Esophagus squamous epithelium (tissue), 4 donors: ENCODE measurements at regions not wholly inside any gene's neighbourhood (a gene's known extent, or its start where the extent isn't known, plus 50 kb on each side); places are given as distances from the start of the nearest gene placed in this dataset.

Experiments used
- POLR2A ChIP-seq, 4 donors: fragments of 450-650 bp; IDR thresholded peaks; one replicate each; pipeline ENCODE4 v1.6.1; 2017; ENCODE audit warnings: antibody characterized with exemption in 4 of 4, mild to moderate bottlenecking in 4 of 4, moderate library complexity in 3 of 4
- TF ChIP-seq, protein P1 (sequence below), 6 experiments: fragments of 450-650 bp in 4 of 6; fragments of 200-600 bp in 2 of 6; sonication (generic) in 2 of 6; IDR thresholded peaks; one replicate each; pipeline ENCODE4 v1.5.1; 2016 to 2019; ENCODE audit warnings: antibody characterized with exemption in 6 of 6, mild to moderate bottlenecking in 4 of 6, moderate library complexity in 4 of 6

DNA sequence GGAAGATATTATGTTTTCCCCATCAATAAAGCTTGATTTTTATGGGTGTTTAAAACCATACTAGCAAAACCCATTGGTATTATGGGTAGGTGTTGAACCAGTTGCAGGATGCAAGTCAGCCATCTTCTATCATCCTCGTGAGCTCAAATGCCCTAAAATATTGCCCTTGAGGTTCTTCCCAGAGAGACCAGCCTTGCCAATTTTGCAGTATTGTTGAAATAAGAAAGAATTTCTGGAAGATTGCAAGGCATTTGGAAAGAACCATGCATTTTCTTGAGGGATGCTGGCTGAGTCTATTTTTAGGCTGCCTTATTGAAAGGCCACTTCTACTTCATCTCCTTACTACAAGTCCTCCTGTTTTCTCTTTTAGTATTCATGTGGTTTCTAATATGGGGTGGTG is 60.9 kb upstream of the SOD3 start:
- no peak for TF ChIP-seq POLR2A (IDR thresholded peaks at IDR 0.05)
- TF ChIP-seq, protein P1, sequence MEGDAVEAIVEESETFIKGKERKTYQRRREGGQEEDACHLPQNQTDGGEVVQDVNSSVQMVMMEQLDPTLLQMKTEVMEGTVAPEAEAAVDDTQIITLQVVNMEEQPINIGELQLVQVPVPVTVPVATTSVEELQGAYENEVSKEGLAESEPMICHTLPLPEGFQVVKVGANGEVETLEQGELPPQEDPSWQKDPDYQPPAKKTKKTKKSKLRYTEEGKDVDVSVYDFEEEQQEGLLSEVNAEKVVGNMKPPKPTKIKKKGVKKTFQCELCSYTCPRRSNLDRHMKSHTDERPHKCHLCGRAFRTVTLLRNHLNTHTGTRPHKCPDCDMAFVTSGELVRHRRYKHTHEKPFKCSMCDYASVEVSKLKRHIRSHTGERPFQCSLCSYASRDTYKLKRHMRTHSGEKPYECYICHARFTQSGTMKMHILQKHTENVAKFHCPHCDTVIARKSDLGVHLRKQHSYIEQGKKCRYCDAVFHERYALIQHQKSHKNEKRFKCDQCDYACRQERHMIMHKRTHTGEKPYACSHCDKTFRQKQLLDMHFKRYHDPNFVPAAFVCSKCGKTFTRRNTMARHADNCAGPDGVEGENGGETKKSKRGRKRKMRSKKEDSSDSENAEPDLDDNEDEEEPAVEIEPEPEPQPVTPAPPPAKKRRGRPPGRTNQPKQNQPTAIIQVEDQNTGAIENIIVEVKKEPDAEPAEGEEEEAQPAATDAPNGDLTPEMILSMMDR (IDR thresholded peaks at IDR 0.05), result no peak
